ENCODE measurements at regions not wholly inside any gene's neighbourhood (a gene's known extent, or its start where the extent isn't known, plus 50 kb on each side); places are given as distances from the start of the nearest gene placed in this dataset.

- TF ChIP-seq, protein P1, sequence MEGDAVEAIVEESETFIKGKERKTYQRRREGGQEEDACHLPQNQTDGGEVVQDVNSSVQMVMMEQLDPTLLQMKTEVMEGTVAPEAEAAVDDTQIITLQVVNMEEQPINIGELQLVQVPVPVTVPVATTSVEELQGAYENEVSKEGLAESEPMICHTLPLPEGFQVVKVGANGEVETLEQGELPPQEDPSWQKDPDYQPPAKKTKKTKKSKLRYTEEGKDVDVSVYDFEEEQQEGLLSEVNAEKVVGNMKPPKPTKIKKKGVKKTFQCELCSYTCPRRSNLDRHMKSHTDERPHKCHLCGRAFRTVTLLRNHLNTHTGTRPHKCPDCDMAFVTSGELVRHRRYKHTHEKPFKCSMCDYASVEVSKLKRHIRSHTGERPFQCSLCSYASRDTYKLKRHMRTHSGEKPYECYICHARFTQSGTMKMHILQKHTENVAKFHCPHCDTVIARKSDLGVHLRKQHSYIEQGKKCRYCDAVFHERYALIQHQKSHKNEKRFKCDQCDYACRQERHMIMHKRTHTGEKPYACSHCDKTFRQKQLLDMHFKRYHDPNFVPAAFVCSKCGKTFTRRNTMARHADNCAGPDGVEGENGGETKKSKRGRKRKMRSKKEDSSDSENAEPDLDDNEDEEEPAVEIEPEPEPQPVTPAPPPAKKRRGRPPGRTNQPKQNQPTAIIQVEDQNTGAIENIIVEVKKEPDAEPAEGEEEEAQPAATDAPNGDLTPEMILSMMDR (IDR thresholded peaks at IDR 0.05; ENCODE audit: insufficient read depth, low read length), result no peak
- TF ChIP-seq POLR2AphosphoS5 (IDR thresholded peaks at IDR 0.05; ENCODE audit: low read depth) (no peak), REST (IDR thresholded peaks at IDR 0.05; ENCODE audit: insufficient replicate concordance, low read depth) (no peak), SPI1 (IDR thresholded peaks at IDR 0.05; ENCODE audit: borderline replicate concordance, low read depth) (no peak)
Measured at GRCh38 chr11:32307913-32308312, 127.4 kb downstream of the WT1 start.
